HEK293T (cell line): ENCODE measurements at regions not wholly inside any gene's neighbourhood (a gene's known extent, or its start where the extent isn't known, plus 50 kb on each side); places are given as distances from the start of the nearest gene placed in this dataset.

Experiments
- ARNT ChIP-seq: fragments of 450-650 bp; IDR thresholded peaks from 2 replicates; pipeline ENCODE4 v1.6.1; 2017; ENCODE audit warnings: mild to moderate bottlenecking
- BHLHE40 ChIP-seq: fragments of 450-650 bp; IDR thresholded peaks from 2 replicates; pipeline ENCODE4 v1.6.1; 2016; ENCODE audit warnings: mild to moderate bottlenecking, moderate library complexity, borderline replicate concordance
- CTBP1 ChIP-seq: fragments of 450-650 bp; IDR thresholded peaks from 2 replicates; pipeline ENCODE4 v1.6.1; 2016; ENCODE audit warnings: borderline replicate concordance
- ELF4 ChIP-seq: fragments of 450-650 bp; IDR thresholded peaks from 2 replicates; pipeline ENCODE4 v1.6.1; 2017; ENCODE audit warnings: antibody characterized with exemption
- FOXA1 ChIP-seq: fragments of 450-650 bp; IDR thresholded peaks from 2 replicates; pipeline ENCODE4 v1.6.1; 2016; ENCODE audit warnings: mild to moderate bottlenecking
- FOXK2 ChIP-seq: fragments of 450-650 bp; IDR thresholded peaks from 2 replicates; pipeline ENCODE4 v1.6.1; 2016; ENCODE audit warnings: mild to moderate bottlenecking
- FOXM1 ChIP-seq: fragments of 450-650 bp; IDR thresholded peaks from 2 replicates; pipeline ENCODE4 v1.6.1; 2017; ENCODE audit warnings: mild to moderate bottlenecking, borderline replicate concordance
- HDGF ChIP-seq: fragments of 450-650 bp; IDR thresholded peaks from 2 replicates; pipeline ENCODE4 v1.6.1; 2017; ENCODE audit warnings: antibody characterized with exemption, borderline replicate concordance
- L3MBTL2 ChIP-seq: fragments of 450-650 bp; conservative IDR thresholded peaks from 2 replicates; pipeline ENCODE4 v1.6.1; 2016; ENCODE audit warnings: mild to moderate bottlenecking
- LEF1 ChIP-seq: fragments of 450-650 bp; IDR thresholded peaks from 2 replicates; pipeline ENCODE4 v1.6.1; 2017; ENCODE audit warnings: mild to moderate bottlenecking, borderline replicate concordance
- PKNOX1 ChIP-seq: fragments of 450-650 bp; IDR thresholded peaks from 2 replicates; pipeline ENCODE4 v1.6.1; 2016
- SP1 ChIP-seq: fragments of 450-650 bp; IDR thresholded peaks from 2 replicates; pipeline ENCODE4 v1.6.1; 2017
- SUZ12 ChIP-seq: fragments of 450-650 bp; IDR thresholded peaks from 2 replicates; pipeline ENCODE4 v1.6.1; 2016; ENCODE audit warnings: mild to moderate bottlenecking
- ZNF384 ChIP-seq: fragments of 450-650 bp; IDR thresholded peaks from 2 replicates; pipeline ENCODE4 v1.6.1; 2016

GRCh38 chr13:50644081-50644871, 199.2 kb downstream of the DLEU7 start:
- TF ChIP-seq FOXA1 (no peak), SUZ12 (no peak), BHLHE40 (no peak), HDGF (no peak), SP1 (no peak), L3MBTL2 (no peak), ZNF384 (no peak), FOXK2 (no peak), ELF4 (no peak), FOXM1 (no peak), ARNT (no peak), PKNOX1 (no peak), LEF1 (no peak), CTBP1 (no peak)
